HG03442 (cell line): ENCODE measurements at regions not wholly inside any gene's neighbourhood (a gene's known extent, or its start where the extent isn't known, plus 50 kb on each side); places are given as distances from the start of the nearest gene placed in this dataset.

Experiments
- ATAC-seq: cut with Tn5 transposase; IDR thresholded peaks from one replicate; pipeline ENCODE4 v1.9.1; 2021; ENCODE audit warnings: mild to moderate bottlenecking, moderate library complexity; ENCODE audit not compliant: unreplicated experiment

DNA sequence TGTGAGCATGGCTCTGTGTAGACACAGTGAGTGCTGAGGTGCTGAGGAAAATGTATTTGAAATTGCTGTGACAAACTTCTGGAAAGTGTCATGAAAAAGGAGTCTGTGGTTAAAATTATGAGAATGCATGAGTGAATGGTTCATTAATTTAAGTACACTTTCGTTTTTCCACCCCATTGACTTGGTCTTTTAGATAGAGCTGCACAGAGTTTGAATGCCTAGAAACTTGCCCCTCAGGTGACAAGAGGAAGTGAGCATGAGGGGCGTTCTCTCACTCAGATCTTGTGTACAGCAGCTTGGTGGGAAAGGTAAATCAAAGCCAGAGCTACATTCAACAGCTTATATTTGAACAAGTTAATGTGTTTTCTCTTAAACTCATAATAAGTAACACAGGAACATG lies 296.8 kb downstream of the WDR72 start:
- no peak for ATAC-seq

DNA sequence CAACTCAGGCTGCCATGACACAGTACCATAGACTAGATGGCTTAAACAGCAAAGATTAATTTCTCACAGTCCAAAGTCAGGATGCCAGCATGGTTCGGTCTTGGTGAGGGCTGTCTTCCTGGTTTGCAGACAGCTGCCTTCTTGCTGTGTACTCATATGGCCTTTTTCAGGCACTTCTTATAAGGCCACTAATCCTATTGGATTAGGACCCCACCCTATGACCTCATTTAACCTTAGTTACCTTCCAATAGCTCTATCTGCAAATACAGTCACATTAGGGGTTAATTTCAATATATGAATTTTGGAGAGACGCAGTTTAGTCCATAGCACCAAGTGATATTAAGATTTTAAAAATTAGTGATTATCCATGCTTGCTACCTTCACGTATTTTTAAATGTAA lies 297.8 kb downstream of the WDR72 start:
- ATAC-seq = no peak

GRCh38 chr15:53458736-53459135 lies 300.7 kb downstream of the WDR72 start:
- ATAC-seq = no peak

DNA sequence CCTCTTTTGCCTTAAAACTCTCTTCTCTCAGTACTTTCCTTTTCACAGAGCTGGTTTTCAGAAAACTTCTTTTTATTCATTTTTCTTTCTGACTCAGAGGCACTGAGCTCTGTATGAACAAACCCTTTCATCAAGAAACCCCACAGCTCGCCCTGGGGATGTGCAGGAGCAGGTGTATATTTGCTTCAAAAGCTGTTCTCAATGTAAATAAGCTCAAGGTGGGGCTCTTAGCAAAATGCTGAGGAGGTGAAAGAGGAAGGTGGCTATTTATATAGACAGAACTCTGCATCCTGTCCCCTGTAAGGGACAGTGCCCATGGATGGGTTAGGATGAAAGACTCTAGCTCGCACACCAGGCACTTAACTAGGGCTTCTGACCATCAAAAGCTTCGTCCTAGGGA lies 302.0 kb downstream of the WDR72 start:
- no peak for ATAC-seq

DNA sequence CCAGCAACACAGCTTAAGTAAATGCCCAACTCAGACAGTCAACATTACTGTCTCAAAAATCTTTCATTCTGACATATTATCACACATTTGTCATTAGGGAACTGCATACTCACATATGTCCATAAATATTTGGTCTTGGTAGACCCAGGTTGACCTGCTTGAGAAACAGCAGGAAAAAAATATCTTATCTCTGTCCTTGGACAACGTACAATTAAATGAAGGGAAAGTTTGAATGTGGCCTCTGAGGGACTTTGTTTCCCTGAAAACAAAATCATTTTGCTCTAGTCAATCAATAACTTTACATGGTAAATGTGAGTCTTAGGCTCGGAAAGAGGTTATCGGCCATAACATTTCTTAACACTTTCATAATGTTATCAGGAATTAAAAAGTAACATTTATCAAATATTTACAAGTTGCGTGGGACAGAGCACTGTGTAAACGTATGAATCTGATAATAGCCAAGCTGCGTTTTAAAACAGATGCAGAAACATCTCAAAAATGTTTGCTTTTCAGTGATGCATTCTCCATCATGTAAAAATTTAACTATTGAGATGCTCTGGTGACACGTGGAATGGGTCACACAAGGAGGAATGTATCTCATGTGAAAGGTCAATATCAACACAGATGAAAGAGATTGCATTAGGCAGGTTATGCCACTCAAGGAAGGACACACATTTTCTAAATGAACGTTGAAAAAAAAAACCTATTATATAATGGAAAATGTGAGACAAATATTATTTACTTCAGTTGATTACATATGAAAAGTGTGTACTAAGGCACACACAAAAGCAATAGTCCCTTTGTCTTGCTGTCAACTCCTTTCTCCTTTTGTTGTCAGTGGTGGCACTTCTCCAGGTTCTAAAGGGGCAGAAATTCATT lies 304.4 kb downstream of the WDR72 start:
- no peak for ATAC-seq

- ATAC-seq = no peak
These were observed 305.0 kb downstream of the WDR72 start for GRCh38 chr15:53454535-53454842.

GRCh38 chr15:53453253-53454105 lies 306.0 kb downstream of the WDR72 start:
- no peak for ATAC-seq

DNA sequence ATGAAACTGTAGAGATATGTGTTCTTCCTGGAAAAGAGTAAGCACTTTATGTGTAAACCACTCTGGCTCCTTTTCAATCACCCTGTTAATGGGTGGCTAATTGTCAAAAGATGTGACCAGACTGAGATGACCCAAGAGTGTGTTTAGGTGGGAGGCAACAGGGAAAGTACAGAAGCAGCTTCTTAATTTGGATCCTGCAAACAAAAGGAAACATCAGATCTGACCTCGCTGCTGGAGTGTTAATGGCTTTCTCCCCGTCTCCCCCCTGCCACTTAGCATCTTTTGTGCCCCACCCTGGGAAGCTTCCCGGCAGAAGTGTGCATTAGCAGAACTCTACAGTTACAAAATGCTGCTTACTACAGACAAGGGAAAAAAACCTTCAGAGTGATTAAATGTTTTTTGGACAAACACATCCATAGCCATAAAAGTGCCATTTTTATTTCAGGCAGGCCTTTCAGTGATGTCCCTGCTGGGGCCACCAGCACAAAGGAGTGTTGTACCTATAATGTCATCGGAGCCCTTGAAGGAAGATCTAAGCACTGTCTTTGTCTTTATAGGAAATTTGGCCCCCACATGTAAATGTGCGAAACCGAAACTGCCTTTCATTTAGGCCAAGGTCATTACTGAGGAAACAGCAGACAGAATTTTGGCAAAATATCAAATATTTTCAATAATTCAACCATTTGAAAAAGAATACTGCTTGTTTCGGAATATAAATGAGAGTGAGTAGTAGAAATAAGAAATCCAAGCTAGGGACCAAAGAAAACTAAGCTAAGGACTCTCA lies 311.0 kb downstream of the WDR72 start:
- no peak for ATAC-seq

- no peak for ATAC-seq
These were observed 311.7 kb downstream of the WDR72 start for GRCh38 chr15:53447742-53448141.

- no peak for ATAC-seq
These were observed 312.3 kb downstream of the WDR72 start for GRCh38 chr15:53447053-53447574.

DNA sequence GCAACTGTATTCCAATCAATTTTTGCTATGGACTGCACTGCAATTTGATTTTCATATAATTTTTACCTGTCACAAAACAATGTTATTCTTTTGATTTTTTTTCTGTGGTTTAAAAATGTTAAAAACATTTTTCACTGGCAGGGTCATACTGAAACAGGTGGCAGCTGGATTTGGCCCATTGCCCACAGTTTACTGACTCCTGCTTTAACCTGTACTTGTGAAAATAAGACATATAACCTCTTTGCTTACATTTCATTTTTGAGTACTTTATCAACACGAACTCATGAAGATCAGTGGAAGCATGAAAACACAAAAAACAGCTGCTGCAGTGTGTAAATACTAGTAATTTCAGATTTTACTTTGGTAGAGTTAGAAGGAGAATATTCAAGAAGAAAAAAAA lies 313.1 kb downstream of the WDR72 start:
- ATAC-seq = no peak

DNA sequence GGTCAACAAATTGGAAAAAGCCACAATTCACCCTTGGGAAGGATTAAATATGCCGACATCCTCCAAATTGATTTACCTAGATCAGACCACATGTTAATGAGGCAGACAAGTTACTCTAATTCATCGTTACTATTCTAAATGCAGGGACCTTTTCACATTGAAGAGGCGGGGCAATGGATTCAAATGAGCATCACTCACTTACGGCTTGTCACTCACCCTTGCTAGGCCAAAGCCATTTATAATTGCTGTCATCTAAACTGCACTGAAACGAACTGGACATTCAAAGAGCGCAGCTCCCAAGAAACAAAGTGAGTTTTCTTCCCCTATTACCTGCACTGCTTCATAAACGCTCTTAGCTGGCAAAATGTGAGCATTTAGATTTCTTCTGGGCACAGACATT lies 313.9 kb downstream of the WDR72 start:
- ATAC-seq = no peak

GRCh38 chr15:53437985-53438841 lies 321.2 kb downstream of the WDR72 start:
- no peak for ATAC-seq

DNA sequence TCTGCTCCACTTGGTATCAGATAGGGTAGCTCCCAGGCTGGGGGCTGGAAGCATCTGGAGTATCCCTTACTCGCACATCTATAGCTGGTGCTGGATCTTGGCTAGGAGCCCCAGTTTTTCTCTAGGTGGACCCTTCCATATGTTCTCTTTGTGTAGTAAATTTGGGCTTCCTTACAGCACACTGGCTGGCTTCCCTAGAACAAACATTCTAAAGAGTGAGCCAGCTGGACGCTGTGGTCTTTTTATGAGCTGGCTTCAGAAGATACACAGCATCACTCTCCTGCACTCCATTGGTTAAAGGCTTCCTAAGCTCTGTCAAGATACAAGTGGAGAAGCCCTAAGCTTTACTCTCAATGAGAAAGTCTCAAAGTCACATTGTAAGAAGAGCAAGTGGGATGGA lies 322.1 kb downstream of the WDR72 start:
- no peak for ATAC-seq

DNA sequence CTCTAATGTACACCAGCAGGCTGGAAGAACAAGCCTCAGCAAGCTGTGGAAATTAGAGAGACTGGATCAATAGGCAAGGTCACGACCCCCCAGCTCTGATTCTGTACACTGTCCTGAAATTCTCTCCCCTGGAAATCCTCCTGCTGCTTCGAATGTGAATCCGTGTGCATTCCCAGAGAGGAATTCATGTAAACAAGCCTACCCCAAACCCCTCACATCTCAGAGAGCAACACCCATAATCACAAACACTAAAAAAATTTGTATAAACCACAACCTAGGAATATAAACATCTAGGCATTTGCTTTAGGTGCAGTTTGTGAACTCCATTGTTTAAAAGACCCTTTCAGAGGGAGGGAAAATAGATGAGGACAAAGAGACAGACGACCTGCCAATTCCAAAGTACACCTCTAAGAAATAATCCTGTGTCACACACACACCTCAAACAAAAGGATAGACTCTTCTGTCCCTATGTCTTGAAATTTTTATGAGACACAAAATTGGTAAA lies 325.2 kb downstream of the WDR72 start:
- ATAC-seq = no peak

- no peak for ATAC-seq
These were observed 343.1 kb downstream of the WDR72 start for GRCh38 chr15:53416219-53416940.

GRCh38 chr15:53414167-53414566 lies 345.3 kb downstream of the WDR72 start:
- no peak for ATAC-seq

DNA sequence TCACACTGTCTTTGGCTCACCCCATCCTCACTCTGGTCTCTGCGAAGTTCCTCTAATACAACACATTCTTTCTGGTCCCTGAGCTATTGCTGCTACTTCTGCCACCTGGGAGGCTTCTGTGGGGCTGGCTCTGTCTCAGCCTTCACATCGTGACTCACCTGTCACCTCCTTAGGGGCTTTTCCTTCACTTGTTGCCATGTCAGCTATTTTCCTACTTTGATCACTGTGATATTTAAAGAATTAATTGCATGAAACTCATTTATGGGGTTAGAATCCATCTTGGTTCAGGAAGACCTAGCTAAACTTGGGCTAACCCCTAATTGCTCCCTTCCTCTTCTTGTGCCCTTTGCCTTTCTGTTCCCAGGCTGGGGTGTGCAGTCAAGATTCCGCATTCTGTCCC lies 346.9 kb downstream of the WDR72 start:
- no peak for ATAC-seq

GRCh38 chr15:53404930-53405493 lies 354.5 kb downstream of the WDR72 start:
- ATAC-seq = no peak
